ENCODE measurements at regions not wholly inside any gene's neighbourhood (a gene's known extent, or its start where the extent isn't known, plus 50 kb on each side); places are given as distances from the start of the nearest gene placed in this dataset.
A peak's percentile ranks its signal among the peaks of the same experiment; 100 is the strongest.

DNA sequence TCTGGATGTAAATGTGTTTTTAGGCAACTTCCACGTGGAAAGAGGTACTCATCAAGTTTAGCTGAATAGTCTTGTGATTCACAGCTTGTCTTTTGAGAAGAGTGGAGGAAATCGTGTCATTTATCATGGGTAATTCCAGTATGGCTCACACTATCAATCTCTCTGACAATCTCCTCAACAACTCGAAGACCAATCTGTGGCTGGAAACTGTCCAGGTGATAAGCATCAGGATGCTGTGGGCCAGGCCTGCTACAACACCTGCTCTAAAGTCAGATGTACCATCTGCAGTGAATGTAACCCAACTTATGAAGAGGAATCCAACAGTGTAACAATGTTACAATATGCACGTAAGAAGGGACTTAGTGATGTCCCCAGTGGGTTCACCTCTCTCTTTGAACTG is 132.1 kb upstream of the GK2 start:
- Mint-ChIP-seq H3K9me3 (peaks cover 27% of the 10 kb centered on the region), H3K4me1 (peaks cover 7% of the 10 kb centered on the region), H3K36me3 (peaks cover 22% of the 10 kb centered on the region), H3K4me3 (no peak overlapping the region), H3K27ac (no peak overlapping the region), H3K27me3 (ENCODE audit: low read depth) (no peaks in the 10 kb centered on the region; the same call in 1 of the 2 replicates)
- TF ChIP-seq, protein P1, sequence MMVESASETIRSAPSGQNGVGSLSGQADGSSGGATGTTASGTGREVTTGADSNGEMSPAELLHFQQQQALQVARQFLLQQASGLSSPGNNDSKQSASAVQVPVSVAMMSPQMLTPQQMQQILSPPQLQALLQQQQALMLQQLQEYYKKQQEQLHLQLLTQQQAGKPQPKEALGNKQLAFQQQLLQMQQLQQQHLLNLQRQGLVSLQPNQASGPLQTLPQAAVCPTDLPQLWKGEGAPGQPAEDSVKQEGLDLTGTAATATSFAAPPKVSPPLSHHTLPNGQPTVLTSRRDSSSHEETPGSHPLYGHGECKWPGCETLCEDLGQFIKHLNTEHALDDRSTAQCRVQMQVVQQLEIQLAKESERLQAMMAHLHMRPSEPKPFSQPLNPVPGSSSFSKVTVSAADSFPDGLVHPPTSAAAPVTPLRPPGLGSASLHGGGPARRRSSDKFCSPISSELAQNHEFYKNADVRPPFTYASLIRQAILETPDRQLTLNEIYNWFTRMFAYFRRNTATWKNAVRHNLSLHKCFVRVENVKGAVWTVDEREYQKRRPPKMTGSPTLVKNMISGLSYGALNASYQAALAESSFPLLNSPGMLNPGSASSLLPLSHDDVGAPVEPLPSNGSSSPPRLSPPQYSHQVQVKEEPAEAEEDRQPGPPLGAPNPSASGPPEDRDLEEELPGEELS (CRISPR knock-in tag; IDR thresholded peaks at IDR 0.05): no peak
- TF ChIP-seq CREB1 (CRISPR knock-in tag; IDR thresholded peaks at IDR 0.05) (no peak), ZNF138 (CRISPR knock-in tag; conservative IDR thresholded peaks at IDR 0.05) (no peak), ZNF671 (CRISPR knock-in tag; IDR thresholded peaks at IDR 0.05) (no peak)
- TF ChIP-seq, protein P2, sequence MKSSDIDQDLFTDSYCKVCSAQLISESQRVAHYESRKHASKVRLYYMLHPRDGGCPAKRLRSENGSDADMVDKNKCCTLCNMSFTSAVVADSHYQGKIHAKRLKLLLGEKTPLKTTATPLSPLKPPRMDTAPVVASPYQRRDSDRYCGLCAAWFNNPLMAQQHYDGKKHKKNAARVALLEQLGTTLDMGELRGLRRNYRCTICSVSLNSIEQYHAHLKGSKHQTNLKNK (CRISPR knock-in tag; IDR thresholded peaks at IDR 0.05): no peak
- TF ChIP-seq, protein P3, sequence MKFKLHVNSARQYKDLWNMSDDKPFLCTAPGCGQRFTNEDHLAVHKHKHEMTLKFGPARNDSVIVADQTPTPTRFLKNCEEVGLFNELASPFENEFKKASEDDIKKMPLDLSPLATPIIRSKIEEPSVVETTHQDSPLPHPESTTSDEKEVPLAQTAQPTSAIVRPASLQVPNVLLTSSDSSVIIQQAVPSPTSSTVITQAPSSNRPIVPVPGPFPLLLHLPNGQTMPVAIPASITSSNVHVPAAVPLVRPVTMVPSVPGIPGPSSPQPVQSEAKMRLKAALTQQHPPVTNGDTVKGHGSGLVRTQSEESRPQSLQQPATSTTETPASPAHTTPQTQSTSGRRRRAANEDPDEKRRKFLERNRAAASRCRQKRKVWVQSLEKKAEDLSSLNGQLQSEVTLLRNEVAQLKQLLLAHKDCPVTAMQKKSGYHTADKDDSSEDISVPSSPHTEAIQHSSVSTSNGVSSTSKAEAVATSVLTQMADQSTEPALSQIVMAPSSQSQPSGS (CRISPR knock-in tag; IDR thresholded peaks at IDR 0.05; ENCODE audit: borderline replicate concordance, low read depth): no peak
- DNase-seq (ENCODE audit: low spot score) (no peak), ATAC-seq (no peak)
- POLR2A ChIA-PET: no interaction called here
- CTCF ChIA-PET: no interaction called here

DNA sequence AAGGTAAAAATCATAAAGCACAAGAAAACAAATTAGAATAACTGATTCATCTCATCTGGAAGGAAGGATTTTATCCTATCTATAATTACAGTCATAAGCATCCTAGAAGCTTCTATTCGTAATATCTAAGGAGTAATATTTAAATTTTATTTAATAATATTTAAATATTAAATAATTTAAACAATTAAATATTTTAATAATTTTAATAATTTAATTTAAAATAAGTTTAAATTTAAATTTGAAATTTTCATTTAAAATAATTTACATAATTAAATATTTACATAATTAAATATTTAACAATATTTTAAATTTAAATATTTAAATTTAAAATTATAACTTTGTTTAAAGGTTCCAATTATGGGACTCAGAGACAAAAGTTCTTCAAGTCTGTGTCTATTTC is 127.5 kb upstream of the GK2 start:
- no peaks in the 10 kb centered on the region for H3K27me3 Mint-ChIP-seq (ENCODE audit: low read depth)
- no peak overlapping the region for H3K4me3 Mint-ChIP-seq
- peak; percentile 97 for TF ChIP-seq HMGA2 (CRISPR knock-in tag; IDR thresholded peaks at IDR 0.05)
- TF ChIP-seq, protein P4, sequence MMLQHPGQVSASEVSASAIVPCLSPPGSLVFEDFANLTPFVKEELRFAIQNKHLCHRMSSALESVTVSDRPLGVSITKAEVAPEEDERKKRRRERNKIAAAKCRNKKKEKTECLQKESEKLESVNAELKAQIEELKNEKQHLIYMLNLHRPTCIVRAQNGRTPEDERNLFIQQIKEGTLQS (CRISPR knock-in tag; conservative IDR thresholded peaks at IDR 0.05): no peak
- POLR2A ChIA-PET: no interaction called here
- 0 out of 2 replicates have a peak, but pooled peaks cover 4% of the 10 kb centered on the region for H3K9me3 Mint-ChIP-seq
- H3K4me1 Mint-ChIP-seq: peaks cover 23% of the 10 kb centered on the region
- H3K36me3 Mint-ChIP-seq: no peaks in the 10 kb centered on the region
- CTCF ChIA-PET: no interaction called here
- no peak for DNase-seq (ENCODE audit: low spot score)
- no peak overlapping the region for H3K27ac Mint-ChIP-seq
- ATAC-seq: no peak

DNA sequence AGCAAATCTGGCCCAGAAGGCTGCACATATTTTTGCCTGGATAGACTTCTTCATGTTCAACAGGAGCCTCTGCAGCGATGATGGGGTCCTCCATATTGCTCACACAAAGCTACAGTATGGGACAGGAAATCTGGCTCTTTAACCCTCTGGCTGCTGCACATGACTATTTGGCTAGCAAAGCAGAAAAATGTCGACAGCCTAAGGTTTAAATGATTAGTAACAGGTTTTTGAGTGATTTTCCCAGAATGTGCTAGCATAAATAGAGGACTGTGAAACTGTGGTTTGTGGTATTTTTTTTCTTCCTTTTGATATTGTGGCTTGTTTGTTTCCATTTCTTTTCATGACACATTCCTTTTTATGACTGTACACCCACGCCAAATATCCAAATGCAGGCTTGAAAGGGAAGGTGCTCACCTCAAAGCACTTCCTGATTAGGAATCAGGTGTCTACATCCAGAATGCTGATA is 120.2 kb upstream of the GK2 start:
- H3K4me1 Mint-ChIP-seq: no peaks in the 10 kb centered on the region
- ChIA-PET POLR2A (no interaction called here), CTCF (no interaction called here)
- no peaks in the 10 kb centered on the region; the same call in 1 of the 2 replicates for H3K27me3 Mint-ChIP-seq (ENCODE audit: low read depth)
- ATAC-seq: no peak
- no peak for DNase-seq (ENCODE audit: low spot score)
- no peak overlapping the region for H3K27ac Mint-ChIP-seq
- H3K9me3 Mint-ChIP-seq: 0 out of 2 replicates have a peak, but pooled peaks cover 4% of the 10 kb centered on the region
- no peak for TF ChIP-seq TEAD1 (CRISPR knock-in tag; IDR thresholded peaks at IDR 0.05)
- no peak for TF ChIP-seq CBFB (CRISPR knock-in tag; IDR thresholded peaks at IDR 0.05; ENCODE audit: low read depth)
- TF ChIP-seq, protein P5, sequence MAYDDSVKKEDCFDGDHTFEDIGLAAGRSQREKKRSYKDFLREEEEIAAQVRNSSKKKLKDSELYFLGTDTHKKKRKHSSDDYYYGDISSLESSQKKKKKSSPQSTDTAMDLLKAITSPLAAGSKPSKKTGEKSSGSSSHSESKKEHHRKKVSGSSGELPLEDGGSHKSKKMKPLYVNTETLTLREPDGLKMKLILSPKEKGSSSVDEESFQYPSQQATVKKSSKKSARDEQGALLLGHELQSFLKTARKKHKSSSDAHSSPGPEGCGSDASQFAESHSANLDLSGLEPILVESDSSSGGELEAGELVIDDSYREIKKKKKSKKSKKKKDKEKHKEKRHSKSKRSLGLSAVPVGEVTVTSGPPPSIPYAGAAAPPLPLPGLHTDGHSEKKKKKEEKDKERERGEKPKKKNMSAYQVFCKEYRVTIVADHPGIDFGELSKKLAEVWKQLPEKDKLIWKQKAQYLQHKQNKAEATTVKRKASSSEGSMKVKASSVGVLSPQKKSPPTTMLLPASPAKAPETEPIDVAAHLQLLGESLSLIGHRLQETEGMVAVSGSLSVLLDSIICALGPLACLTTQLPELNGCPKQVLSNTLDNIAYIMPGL (CRISPR knock-in tag; IDR thresholded peaks at IDR 0.05): no peak
- TF ChIP-seq JUN (CRISPR knock-in tag; IDR thresholded peaks at IDR 0.05): no peak
- H3K4me3 Mint-ChIP-seq: no peak overlapping the region
- no peaks in the 10 kb centered on the region for H3K36me3 Mint-ChIP-seq
